WTC11 (cell line): ENCODE measurements at regions not wholly inside any gene's neighbourhood (a gene's known extent, or its start where the extent isn't known, plus 50 kb on each side); places are given as distances from the start of the nearest gene placed in this dataset.

Experiments
- ATAC-seq: fragments of 200-7000 bp; cut with Tn5 transposase; 2 replicates; pipeline ENCODE4 v1.10.0; 2021; ENCODE audit warnings: mild to moderate bottlenecking, moderate library complexity
- CTCF ChIA-PET: fragments of 300-600 bp; sonication (Branson Sonifier 250); formaldehyde crosslinking; loops from one replicate; lab custom pipeline; 2021; ENCODE audit warnings: antibody characterized with exemption; lab: Charles Lee
- POLR2A ChIA-PET: fragments of 350-600 bp; sonication (Branson Sonifier 250); formaldehyde crosslinking; loops from one replicate; lab custom pipeline; 2021; ENCODE audit warnings: antibody characterized with exemption; lab: Charles Lee
- DNase-seq: peaks from one replicate; pipeline ENCODE4 v3.0.0; 2021; ENCODE audit warnings: low spot score
- H3K27ac Mint-ChIP-seq: 2 replicates; pipeline ENCODE4 v1.8.0; 2021; ENCODE audit warnings: mixed read lengths
- H3K27me3 Mint-ChIP-seq: 2 replicates; pipeline ENCODE4 v1.8.0; 2021; ENCODE audit warnings: low read depth, mild to moderate bottlenecking, moderate library complexity, mixed read lengths
- H3K36me3 Mint-ChIP-seq: 2 replicates; pipeline ENCODE4 v1.8.0; 2021; ENCODE audit warnings: mixed read lengths
- H3K4me1 Mint-ChIP-seq: 2 replicates; pipeline ENCODE4 v1.8.0; 2022; ENCODE audit warnings: mixed read lengths
- H3K4me3 Mint-ChIP-seq: 2 replicates; pipeline ENCODE4 v1.8.0; 2021; ENCODE audit warnings: mild to moderate bottlenecking, moderate library complexity, mixed read lengths
- H3K9me3 Mint-ChIP-seq: 2 replicates; pipeline ENCODE4 v1.8.0; 2021; ENCODE audit warnings: mixed read lengths
- ELF4 ChIP-seq: sonication (generic); formaldehyde crosslinking; IDR thresholded peaks from 2 replicates; pipeline ENCODE4 v1.8.1; 2022; ENCODE audit warnings: low read depth, mild to moderate bottlenecking, moderate library complexity, missing genetic modification reagents
- MXD4 ChIP-seq: fragments of 250-450 bp; sonication (Bioruptor Pico); IDR thresholded peaks from 2 replicates; pipeline ENCODE4 v1.8.0; 2021; ENCODE audit warnings: mild to moderate bottlenecking, moderate library complexity, borderline replicate concordance
- NR1H2 ChIP-seq: sonication (generic); formaldehyde crosslinking; IDR thresholded peaks from 2 replicates; pipeline ENCODE4 v1.9.0; 2021; ENCODE audit warnings: mild to moderate bottlenecking, moderate library complexity, missing genetic modification reagents
- NR3C1 ChIP-seq: sonication (generic); formaldehyde crosslinking; conservative IDR thresholded peaks from 2 replicates; pipeline ENCODE4 v1.8.1; 2023; ENCODE audit warnings: low read depth, mild to moderate bottlenecking, missing genetic modification reagents
- PRRX2 ChIP-seq: fragments of 250-450 bp; sonication (Bioruptor Pico); IDR thresholded peaks from 2 replicates; pipeline ENCODE4 v1.8.0; 2021; ENCODE audit warnings: mild to moderate bottlenecking
- RELA ChIP-seq: sonication (generic); formaldehyde crosslinking; IDR thresholded peaks from 2 replicates; pipeline ENCODE4 v1.8.1; 2022; ENCODE audit warnings: missing genetic modification reagents, mild to moderate bottlenecking, borderline replicate concordance
- SMAD3 ChIP-seq: sonication (generic); formaldehyde crosslinking; IDR thresholded peaks from 2 replicates; pipeline ENCODE4 v1.8.0; 2022; ENCODE audit warnings: missing genetic modification reagents, mild to moderate bottlenecking, borderline replicate concordance
- SP1 ChIP-seq: sonication (generic); formaldehyde crosslinking; conservative IDR thresholded peaks from 2 replicates; pipeline ENCODE4 v1.8.1; 2022; ENCODE audit warnings: missing genetic modification reagents
- TEAD1 ChIP-seq: sonication (generic); formaldehyde crosslinking; IDR thresholded peaks from 2 replicates; pipeline ENCODE4 v1.8.0; 2022; ENCODE audit warnings: mild to moderate bottlenecking, missing genetic modification reagents
- ZNF423 ChIP-seq: fragments of 250-450 bp; sonication (Bioruptor Pico); IDR thresholded peaks from 2 replicates; pipeline ENCODE4 v2.1.2; 2022; ENCODE audit warnings: mild to moderate bottlenecking, moderate library complexity
- TF ChIP-seq, protein P1 (sequence below): sonication (generic); formaldehyde crosslinking; IDR thresholded peaks from 2 replicates; pipeline ENCODE4 v1.8.0; 2023; ENCODE audit warnings: missing genetic modification reagents, mild to moderate bottlenecking, borderline replicate concordance
- TF ChIP-seq, protein P2 (sequence below): sonication (generic); formaldehyde crosslinking; IDR thresholded peaks from 2 replicates; pipeline ENCODE4 v1.8.0; 2023; ENCODE audit warnings: missing genetic modification reagents
- TF ChIP-seq, protein P3 (sequence below): sonication (generic); formaldehyde crosslinking; IDR thresholded peaks from 2 replicates; pipeline ENCODE4 v1.8.1; 2023; ENCODE audit warnings: mild to moderate bottlenecking, missing genetic modification reagents
- TF ChIP-seq, protein P4 (sequence below): fragments of 250-450 bp; sonication (Bioruptor Pico); conservative IDR thresholded peaks from 2 replicates; pipeline ENCODE4 v1.9.0; 2021; ENCODE audit warnings: mild to moderate bottlenecking
- TF ChIP-seq, protein P5 (sequence below): sonication (generic); formaldehyde crosslinking; IDR thresholded peaks from 2 replicates; pipeline ENCODE4 v1.8.1; 2022; ENCODE audit warnings: mild to moderate bottlenecking, moderate library complexity, missing genetic modification reagents
- TF ChIP-seq, protein P6 (sequence below): sonication (generic); formaldehyde crosslinking; IDR thresholded peaks from 2 replicates; pipeline ENCODE4 v1.8.1; 2023; ENCODE audit warnings: mild to moderate bottlenecking, missing genetic modification reagents, moderate library complexity
- TF ChIP-seq, protein P7 (sequence below): sonication (generic); formaldehyde crosslinking; IDR thresholded peaks from 2 replicates; pipeline ENCODE4 v1.8.1; 2022; ENCODE audit warnings: mild to moderate bottlenecking, missing genetic modification reagents, moderate library complexity, borderline replicate concordance

DNA sequence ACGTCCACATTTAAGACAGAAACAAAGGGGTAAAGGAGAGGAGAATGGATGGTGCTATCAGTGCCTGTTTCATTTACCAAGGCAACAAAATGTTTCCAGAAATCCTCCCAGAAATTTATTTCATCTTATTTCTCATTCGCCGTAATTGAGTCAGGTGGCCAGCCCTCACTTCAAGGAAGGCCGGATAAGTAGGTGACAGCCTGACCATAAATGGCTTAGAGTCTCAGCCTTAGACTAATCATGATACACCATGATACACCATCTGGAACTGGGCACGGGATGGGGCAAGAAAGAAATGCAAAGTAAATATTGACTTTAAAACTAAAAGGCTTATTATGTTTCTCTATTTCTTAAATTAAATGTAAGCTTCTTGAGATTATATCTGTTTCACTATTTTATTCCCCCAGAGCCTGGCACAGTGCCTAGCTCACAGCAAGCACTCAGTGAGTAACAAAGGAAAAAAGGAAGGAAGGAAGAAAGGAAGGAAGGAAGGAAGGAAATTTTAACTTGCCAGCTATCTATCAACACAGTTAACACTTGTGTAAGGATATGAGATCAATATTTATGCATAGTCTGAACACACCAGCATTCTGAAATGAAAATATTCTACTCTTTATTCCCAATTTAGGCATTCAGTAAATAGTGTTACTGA, 106.1 kb upstream of the FSCB start (continued):
- TF ChIP-seq, protein P1, sequence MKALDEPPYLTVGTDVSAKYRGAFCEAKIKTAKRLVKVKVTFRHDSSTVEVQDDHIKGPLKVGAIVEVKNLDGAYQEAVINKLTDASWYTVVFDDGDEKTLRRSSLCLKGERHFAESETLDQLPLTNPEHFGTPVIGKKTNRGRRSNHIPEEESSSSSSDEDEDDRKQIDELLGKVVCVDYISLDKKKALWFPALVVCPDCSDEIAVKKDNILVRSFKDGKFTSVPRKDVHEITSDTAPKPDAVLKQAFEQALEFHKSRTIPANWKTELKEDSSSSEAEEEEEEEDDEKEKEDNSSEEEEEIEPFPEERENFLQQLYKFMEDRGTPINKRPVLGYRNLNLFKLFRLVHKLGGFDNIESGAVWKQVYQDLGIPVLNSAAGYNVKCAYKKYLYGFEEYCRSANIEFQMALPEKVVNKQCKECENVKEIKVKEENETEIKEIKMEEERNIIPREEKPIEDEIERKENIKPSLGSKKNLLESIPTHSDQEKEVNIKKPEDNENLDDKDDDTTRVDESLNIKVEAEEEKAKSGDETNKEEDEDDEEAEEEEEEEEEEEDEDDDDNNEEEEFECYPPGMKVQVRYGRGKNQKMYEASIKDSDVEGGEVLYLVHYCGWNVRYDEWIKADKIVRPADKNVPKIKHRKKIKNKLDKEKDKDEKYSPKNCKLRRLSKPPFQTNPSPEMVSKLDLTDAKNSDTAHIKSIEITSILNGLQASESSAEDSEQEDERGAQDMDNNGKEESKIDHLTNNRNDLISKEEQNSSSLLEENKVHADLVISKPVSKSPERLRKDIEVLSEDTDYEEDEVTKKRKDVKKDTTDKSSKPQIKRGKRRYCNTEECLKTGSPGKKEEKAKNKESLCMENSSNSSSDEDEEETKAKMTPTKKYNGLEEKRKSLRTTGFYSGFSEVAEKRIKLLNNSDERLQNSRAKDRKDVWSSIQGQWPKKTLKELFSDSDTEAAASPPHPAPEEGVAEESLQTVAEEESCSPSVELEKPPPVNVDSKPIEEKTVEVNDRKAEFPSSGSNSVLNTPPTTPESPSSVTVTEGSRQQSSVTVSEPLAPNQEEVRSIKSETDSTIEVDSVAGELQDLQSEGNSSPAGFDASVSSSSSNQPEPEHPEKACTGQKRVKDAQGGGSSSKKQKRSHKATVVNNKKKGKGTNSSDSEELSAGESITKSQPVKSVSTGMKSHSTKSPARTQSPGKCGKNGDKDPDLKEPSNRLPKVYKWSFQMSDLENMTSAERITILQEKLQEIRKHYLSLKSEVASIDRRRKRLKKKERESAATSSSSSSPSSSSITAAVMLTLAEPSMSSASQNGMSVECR (CRISPR knock-in tag): no peak
- TF ChIP-seq, protein P2, sequence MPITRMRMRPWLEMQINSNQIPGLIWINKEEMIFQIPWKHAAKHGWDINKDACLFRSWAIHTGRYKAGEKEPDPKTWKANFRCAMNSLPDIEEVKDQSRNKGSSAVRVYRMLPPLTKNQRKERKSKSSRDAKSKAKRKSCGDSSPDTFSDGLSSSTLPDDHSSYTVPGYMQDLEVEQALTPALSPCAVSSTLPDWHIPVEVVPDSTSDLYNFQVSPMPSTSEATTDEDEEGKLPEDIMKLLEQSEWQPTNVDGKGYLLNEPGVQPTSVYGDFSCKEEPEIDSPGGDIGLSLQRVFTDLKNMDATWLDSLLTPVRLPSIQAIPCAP (CRISPR knock-in tag): no peak
- TF ChIP-seq, protein P3, sequence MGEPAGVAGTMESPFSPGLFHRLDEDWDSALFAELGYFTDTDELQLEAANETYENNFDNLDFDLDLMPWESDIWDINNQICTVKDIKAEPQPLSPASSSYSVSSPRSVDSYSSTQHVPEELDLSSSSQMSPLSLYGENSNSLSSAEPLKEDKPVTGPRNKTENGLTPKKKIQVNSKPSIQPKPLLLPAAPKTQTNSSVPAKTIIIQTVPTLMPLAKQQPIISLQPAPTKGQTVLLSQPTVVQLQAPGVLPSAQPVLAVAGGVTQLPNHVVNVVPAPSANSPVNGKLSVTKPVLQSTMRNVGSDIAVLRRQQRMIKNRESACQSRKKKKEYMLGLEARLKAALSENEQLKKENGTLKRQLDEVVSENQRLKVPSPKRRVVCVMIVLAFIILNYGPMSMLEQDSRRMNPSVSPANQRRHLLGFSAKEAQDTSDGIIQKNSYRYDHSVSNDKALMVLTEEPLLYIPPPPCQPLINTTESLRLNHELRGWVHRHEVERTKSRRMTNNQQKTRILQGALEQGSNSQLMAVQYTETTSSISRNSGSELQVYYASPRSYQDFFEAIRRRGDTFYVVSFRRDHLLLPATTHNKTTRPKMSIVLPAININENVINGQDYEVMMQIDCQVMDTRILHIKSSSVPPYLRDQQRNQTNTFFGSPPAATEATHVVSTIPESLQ (CRISPR knock-in tag): no peak

DNA sequence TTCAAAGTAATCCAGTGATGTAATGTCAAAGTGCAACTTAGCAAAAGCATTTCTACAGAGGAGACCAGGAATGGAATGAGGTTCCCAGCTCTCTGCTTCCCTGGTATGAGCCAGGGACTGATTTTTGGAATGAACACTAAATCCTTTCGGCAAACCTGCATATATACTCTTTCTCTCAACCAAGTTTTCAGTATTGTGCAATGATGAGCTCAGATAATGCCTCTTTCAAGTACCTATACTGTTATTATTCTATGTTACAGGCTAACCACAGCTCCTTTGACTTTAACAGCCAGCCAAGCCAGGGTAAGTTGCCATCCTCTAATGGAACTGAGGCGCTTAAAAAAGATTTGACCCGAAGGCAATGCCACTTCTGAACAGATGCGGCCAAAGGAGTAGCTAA, 104.9 kb upstream of the FSCB start:
- POLR2A ChIA-PET: interaction anchor here (0.5 kb wide), 1 partner anchor 31 kb away, joined by 3 read pairs; no protein-coding TSS in a partner anchor

More for the DNA sequence above, 104.9 kb upstream of the FSCB start:
- H3K27ac Mint-ChIP-seq: no peak overlapping the region
- H3K27me3 Mint-ChIP-seq: no peaks in the 10 kb centered on the region
- H3K4me1 Mint-ChIP-seq: peaks cover 3% of the 10 kb centered on the region; the same call in 1 of the 2 replicates
- no peaks in the 10 kb centered on the region for H3K36me3 Mint-ChIP-seq
- ATAC-seq (no peak), DNase-seq (no peak)
- no peak overlapping the region for H3K4me3 Mint-ChIP-seq
- TF ChIP-seq, protein P4, sequence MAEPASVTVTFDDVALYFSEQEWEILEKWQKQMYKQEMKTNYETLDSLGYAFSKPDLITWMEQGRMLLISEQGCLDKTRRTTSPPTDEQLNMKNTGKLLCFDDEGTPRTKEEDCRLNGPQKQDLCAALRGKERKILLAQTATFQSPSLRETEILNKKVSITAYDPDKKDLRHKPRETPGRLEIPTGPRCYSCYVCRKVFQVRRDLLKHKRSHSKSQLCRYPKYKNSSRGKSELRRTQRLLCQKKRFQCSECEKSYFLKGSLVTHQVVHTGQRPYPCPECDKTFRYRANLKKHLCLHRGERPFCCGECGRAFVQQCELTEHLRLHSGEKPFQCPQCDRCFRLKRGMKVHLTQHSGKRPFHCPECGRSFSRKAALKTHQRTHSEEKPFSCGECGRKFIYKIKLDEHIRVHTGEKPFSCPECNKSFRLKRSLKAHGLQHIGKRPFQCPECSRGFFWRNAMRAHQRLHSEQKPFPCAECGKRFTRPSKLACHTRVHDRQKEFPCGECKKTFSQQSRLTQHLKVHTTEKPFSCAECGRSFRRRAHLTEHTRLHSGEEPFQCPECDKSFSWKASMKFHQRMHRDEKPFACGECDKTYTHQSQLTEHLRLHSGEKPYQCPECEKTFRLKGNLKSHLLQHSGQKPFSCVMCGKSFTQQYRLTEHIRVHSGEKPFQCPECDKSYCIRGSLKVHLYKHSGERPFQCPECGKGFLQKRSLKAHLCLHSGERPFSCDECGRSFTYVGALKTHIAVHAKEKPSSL (CRISPR knock-in tag): no peak
- TF ChIP-seq, protein P5, sequence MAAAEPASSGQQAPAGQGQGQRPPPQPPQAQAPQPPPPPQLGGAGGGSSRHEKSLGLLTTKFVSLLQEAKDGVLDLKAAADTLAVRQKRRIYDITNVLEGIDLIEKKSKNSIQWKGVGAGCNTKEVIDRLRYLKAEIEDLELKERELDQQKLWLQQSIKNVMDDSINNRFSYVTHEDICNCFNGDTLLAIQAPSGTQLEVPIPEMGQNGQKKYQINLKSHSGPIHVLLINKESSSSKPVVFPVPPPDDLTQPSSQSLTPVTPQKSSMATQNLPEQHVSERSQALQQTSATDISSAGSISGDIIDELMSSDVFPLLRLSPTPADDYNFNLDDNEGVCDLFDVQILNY (CRISPR knock-in tag): no peak
- TF ChIP-seq RELA (CRISPR knock-in tag) (no peak), MXD4 (no peak), PRRX2 (CRISPR knock-in tag) (no peak), SMAD3 (CRISPR knock-in tag) (no peak), NR3C1 (CRISPR knock-in tag) (no peak), NR1H2 (CRISPR knock-in tag) (no peak), ZNF423 (no peak), SP1 (CRISPR knock-in tag) (no peak), ELF4 (no peak), TEAD1 (CRISPR knock-in tag) (no peak)
- TF ChIP-seq, protein P6, sequence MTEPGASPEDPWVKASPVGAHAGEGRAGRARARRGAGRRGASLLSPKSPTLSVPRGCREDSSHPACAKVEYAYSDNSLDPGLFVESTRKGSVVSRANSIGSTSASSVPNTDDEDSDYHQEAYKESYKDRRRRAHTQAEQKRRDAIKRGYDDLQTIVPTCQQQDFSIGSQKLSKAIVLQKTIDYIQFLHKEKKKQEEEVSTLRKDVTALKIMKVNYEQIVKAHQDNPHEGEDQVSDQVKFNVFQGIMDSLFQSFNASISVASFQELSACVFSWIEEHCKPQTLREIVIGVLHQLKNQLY: no peak
- TF ChIP-seq, protein P7, sequence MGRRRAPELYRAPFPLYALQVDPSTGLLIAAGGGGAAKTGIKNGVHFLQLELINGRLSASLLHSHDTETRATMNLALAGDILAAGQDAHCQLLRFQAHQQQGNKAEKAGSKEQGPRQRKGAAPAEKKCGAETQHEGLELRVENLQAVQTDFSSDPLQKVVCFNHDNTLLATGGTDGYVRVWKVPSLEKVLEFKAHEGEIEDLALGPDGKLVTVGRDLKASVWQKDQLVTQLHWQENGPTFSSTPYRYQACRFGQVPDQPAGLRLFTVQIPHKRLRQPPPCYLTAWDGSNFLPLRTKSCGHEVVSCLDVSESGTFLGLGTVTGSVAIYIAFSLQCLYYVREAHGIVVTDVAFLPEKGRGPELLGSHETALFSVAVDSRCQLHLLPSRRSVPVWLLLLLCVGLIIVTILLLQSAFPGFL (CRISPR knock-in tag): no peak
- TF ChIP-seq, protein P2 (CRISPR knock-in tag): no peak
- CTCF ChIA-PET: no interaction called here
- no peaks in the 10 kb centered on the region for H3K9me3 Mint-ChIP-seq
